ENCODE measurements at regions not wholly inside any gene's neighbourhood (a gene's known extent, or its start where the extent isn't known, plus 50 kb on each side); places are given as distances from the start of the nearest gene placed in this dataset.

DNA sequence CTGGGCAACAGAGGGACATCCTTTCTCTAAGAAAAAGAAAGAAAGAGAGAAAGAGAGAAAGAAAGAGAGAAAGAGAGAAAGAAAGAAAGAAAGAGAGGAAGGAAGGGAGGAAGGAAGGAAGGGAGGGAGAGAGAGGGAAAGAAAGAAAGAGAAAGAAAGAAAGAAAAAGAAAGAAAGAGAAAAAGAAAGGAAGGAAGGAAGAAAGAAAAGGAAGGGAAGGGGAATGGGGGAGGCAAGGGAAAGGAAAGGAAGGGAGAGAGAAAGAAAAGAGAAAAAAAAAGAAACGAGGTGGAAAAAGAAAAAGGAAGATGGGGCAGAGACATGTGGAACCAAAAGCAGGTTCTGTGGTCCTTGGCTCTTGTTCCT is 82.9 kb upstream of the SMNDC1 start:
- H3K79me2 ChIP-seq (ENCODE audit: control insufficient read depth, insufficient read depth, low read length), result no peaks in the 10 kb centered on the region
- no peaks in the 10 kb centered on the region for H3K27me3 ChIP-seq (replicated peaks in 1 of 4; ENCODE audit: control extremely low read depth in 1 of 4, control insufficient read depth in 3 of 4, insufficient read depth in 4 of 4, low read length in 3 of 4)
- H3K27ac ChIP-seq (ENCODE audit: low read length in 2 of 2), result no peak overlapping the region
- H3K36me3 ChIP-seq (replicated peaks in 1 of 2; ENCODE audit: control extremely low read depth in 1 of 2, control insufficient read depth in 1 of 2, extremely low read depth in 1 of 2, insufficient read depth in 2 of 2, low read length in 1 of 2), result no peaks in the 10 kb centered on the region
- H2AFZ ChIP-seq (ENCODE audit: insufficient read depth, low read depth, low read length, poor library complexity, severe bottlenecking), result no peak overlapping the region
- TF ChIP-seq EZH2 (IDR thresholded peaks at IDR 0.05; ENCODE audit: borderline replicate concordance, insufficient read depth, low read depth, low read length, poor library complexity, severe bottlenecking), result no peak
- TF ChIP-seq, protein P1, sequence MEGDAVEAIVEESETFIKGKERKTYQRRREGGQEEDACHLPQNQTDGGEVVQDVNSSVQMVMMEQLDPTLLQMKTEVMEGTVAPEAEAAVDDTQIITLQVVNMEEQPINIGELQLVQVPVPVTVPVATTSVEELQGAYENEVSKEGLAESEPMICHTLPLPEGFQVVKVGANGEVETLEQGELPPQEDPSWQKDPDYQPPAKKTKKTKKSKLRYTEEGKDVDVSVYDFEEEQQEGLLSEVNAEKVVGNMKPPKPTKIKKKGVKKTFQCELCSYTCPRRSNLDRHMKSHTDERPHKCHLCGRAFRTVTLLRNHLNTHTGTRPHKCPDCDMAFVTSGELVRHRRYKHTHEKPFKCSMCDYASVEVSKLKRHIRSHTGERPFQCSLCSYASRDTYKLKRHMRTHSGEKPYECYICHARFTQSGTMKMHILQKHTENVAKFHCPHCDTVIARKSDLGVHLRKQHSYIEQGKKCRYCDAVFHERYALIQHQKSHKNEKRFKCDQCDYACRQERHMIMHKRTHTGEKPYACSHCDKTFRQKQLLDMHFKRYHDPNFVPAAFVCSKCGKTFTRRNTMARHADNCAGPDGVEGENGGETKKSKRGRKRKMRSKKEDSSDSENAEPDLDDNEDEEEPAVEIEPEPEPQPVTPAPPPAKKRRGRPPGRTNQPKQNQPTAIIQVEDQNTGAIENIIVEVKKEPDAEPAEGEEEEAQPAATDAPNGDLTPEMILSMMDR (IDR thresholded peaks at IDR 0.05), result no peak
- no peak overlapping the region for H3K4me3 ChIP-seq (ENCODE audit: control extremely low read depth in 1 of 5, extremely low read depth in 1 of 5, insufficient read depth in 1 of 5, low read depth in 2 of 5, low read length in 4 of 5)
- no peak overlapping the region for H3K9ac ChIP-seq (ENCODE audit: low read length)
- ChIA-PET CTCF (no interaction called here), POLR2A (no interaction called here)
- peaks cover 0 to 2% (median 0%) of the 10 kb centered on the region in 3 donors for H3K9me3 ChIP-seq (ENCODE audit: control extremely low read depth in 1 of 3, control insufficient read depth in 2 of 3, insufficient read depth in 1 of 3, low read length in 2 of 3)
- Mint-ChIP-seq H3K4me3 (no peak overlapping the region), H3K27me3 (peaks cover 23% of the 10 kb centered on the region), H3K27ac (no peak overlapping the region), H3K4me1 (peaks cover 14% of the 10 kb centered on the region), H3K9me3 (ENCODE audit: insufficient read depth) (no peaks in the 10 kb centered on the region)
- no peak overlapping the region for H3K4me2 ChIP-seq (replicated peaks; ENCODE audit: low read depth, low read length, poor library complexity, severe bottlenecking)
- peaks cover 6 to 11% of the 10 kb centered on the region in 2 donors for H3K4me1 ChIP-seq (ENCODE audit: control insufficient read depth in 2 of 2, insufficient read depth in 2 of 2, low read length in 2 of 2)
- intact Hi-C loops (cut with micrococcal nuclease), result no loop called here
- DNase-seq, result no peak
- no peaks in the 10 kb centered on the region for H4K20me1 ChIP-seq (ENCODE audit: control insufficient read depth, insufficient read depth, low read length, poor library complexity, severe bottlenecking)
- WGBS (ENCODE audit: insufficient coverage), result 8% methylated on average over 1 of the region's 1 CpG
- ATAC-seq (ENCODE audit: low read depth), result no peak

GRCh38 chr10:110387983-110388686 is 83.4 kb upstream of the SMNDC1 start:
- no peaks in the 10 kb centered on the region for H3K9me3 Mint-ChIP-seq (ENCODE audit: insufficient read depth)
- Histone ChIP-seq H3K9ac (ENCODE audit: low read length) (no peak overlapping the region), H3K27ac (ENCODE audit: low read length in 2 of 2) (no peak overlapping the region), H2AFZ (ENCODE audit: insufficient read depth, low read depth, low read length, poor library complexity, severe bottlenecking) (no peak overlapping the region), H3K4me3 (ENCODE audit: control extremely low read depth in 1 of 5, extremely low read depth in 1 of 5, insufficient read depth in 1 of 5, low read depth in 2 of 5, low read length in 4 of 5) (no peak overlapping the region), H3K4me1 (ENCODE audit: control insufficient read depth in 2 of 2, insufficient read depth in 2 of 2, low read length in 2 of 2) (peaks cover 6 to 11% of the 10 kb centered on the region in 2 donors), H3K36me3 (replicated peaks in 1 of 2; ENCODE audit: control extremely low read depth in 1 of 2, control insufficient read depth in 1 of 2, extremely low read depth in 1 of 2, insufficient read depth in 2 of 2, low read length in 1 of 2) (no peaks in the 10 kb centered on the region), H3K9me3 (ENCODE audit: control extremely low read depth in 1 of 3, control insufficient read depth in 2 of 3, insufficient read depth in 1 of 3, low read length in 2 of 3) (peaks cover 0 to 2% (median 0%) of the 10 kb centered on the region in 3 donors), H4K20me1 (ENCODE audit: control insufficient read depth, insufficient read depth, low read length, poor library complexity, severe bottlenecking) (no peaks in the 10 kb centered on the region), H3K27me3 (replicated peaks in 1 of 4; ENCODE audit: control extremely low read depth in 1 of 4, control insufficient read depth in 3 of 4, insufficient read depth in 4 of 4, low read length in 3 of 4) (no peaks in the 10 kb centered on the region), H3K4me2 (replicated peaks; ENCODE audit: low read depth, low read length, poor library complexity, severe bottlenecking) (no peak overlapping the region), H3K79me2 (ENCODE audit: control insufficient read depth, insufficient read depth, low read length) (no peaks in the 10 kb centered on the region)
- TF ChIP-seq, protein P1 (IDR thresholded peaks at IDR 0.05), result no peak
- no peak for TF ChIP-seq EZH2 (IDR thresholded peaks at IDR 0.05; ENCODE audit: borderline replicate concordance, insufficient read depth, low read depth, low read length, poor library complexity, severe bottlenecking)
- POLR2A ChIA-PET, result no interaction called here
- H3K27ac Mint-ChIP-seq, result no peak overlapping the region
- H3K27me3 Mint-ChIP-seq, result peaks cover 25% of the 10 kb centered on the region
- 82% methylated on average over 4 of the region's 7 CpGs for WGBS (ENCODE audit: insufficient coverage)
- DNase-seq, result no peak
- CTCF ChIA-PET, result no interaction called here
- no peak for ATAC-seq (ENCODE audit: low read depth)
- H3K4me1 Mint-ChIP-seq, result peaks cover 14% of the 10 kb centered on the region
- no peak overlapping the region for H3K4me3 Mint-ChIP-seq
- intact Hi-C loops (cut with micrococcal nuclease), result no loop called here

Measured in B cell (primary cell).